HL-60/S4 treated with retinoic acid at 250 ng/mL for 4 days and 3 days (cell line): ENCODE measurements at regions not wholly inside any gene's neighbourhood (a gene's known extent, or its start where the extent isn't known, plus 50 kb on each side); places are given as distances from the start of the nearest gene placed in this dataset.

Source experiments
- in situ Hi-C: fragments of 300-500 bp; cut with MboI; formaldehyde crosslinking; loops from 2 replicates; pipeline ENCODE4 v1.7.0; 2022; ENCODE audit warnings: low sequenced_read_pairs

DNA sequence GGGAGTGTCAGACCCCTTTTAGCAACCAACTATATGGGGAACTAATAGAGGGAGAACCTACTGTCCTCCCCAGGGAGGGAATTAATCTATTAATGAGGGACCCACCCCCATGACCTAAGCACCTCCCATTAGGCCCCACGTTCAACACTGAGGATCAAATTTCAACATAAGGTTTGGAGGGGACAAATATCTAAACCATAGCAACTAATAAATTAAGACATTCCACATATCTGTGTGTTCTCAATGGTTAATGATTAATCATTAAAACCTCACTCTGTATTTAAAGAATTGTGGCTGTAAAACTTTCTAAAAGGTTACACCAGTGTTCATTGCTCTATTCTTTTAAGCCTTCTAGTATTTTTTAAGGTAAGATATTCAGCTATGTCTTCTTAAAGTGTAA is 500.4 kb upstream of the SULF2 start:
- in situ Hi-C loops, result no loop called here

- in situ Hi-C loops, result no loop called here
Measured at GRCh38 chr20:48284837-48285236, 499.6 kb upstream of the SULF2 start.

DNA sequence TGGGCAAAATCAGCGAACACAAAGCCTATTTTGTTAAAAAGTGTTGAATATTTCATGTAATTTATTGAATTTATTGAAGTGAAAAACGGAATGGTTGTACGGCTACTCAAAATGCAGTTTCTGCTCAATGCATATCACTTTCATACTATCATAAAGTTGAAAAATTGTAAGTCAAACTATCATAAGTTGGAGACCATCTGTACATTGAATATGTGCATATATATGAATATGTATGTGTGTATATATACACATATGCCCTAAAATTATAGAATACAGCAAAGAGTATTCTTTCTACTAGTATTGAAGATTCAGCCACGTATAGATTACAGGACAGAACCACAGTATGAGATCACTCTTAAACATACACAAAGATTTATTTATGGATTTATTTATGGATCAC is 499.0 kb upstream of the SULF2 start:
- in situ Hi-C loops, result no loop called here

DNA sequence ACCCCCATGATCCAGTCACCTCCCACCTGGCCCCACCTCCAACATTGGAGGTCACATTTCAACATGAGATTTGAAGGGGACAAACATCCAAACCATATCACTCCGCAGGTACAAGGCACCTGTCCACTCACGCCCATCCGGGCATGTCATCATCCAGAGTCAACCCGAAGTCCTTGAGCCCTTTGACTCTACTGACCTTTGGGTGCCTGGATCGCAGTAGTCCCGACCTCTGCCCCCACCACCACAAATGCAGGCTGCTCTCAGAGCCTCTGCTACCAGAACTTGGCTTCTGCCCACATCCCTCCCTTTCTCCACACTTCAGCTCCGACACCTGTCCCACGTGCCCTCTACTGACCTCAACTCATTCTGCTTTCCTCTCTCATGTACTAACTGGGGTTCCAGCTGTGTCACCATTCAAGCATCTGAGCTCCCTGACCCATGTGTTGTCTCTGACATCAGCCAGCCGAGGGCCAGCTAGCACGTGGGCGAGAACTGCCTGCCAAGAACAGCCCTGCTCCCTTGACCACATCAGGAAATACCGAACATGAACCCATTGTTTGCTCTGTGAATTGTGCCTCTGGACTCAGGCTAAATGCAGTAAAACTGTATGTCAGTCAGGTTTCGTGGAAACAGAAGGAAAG is 498.3 kb upstream of the SULF2 start:
- in situ Hi-C loops, result no loop called here

- in situ Hi-C loops, result no loop called here
Measured at GRCh38 chr20:48282591-48283228, 497.4 kb upstream of the SULF2 start.

DNA sequence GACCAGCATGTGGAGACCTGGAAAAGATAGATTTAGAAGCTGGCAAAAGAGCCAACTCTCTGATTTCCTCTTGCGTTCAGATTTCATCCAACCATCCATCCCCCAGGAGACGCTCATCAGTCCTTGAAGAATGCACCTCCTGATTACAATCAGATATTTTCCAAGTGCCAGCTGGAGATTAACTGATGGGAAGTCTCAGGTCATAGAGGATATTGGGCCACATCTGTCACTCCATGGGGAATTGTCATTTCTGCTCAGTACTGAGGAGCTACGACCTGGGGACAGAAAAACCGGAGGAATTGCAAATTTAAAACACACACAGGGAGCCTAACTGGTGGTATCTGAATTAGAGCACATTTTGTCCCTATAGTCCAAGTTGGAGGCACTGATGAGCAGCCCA is 496.2 kb upstream of the SULF2 start:
- in situ Hi-C loops, result no loop called here

DNA sequence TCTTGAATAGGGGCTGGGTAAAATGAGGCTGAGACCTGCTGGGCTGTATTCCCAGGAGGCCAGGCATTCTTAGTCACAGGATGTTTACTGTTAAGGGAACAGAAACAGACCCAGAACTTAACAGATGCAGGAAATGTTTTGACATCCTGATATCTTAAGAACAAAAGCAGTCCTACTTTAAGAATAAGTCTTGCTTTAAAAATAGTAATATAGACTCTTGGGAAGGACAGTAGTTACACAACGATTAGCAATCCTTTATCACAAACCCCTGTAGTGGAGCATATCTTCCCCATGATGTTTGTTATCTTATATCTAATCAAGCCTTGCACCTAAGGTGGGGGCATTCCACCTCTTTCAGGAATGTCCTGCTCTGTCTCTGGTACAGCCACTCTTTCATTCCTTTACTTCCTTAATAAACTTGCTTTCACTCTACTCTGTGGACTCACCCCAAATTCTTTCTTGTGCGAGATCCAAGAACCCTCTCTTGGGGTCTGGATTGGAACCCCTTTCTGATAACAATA is 493.7 kb upstream of the SULF2 start:
- in situ Hi-C loops, result no loop called here

GRCh38 chr20:48277266-48277665 is 492.0 kb upstream of the SULF2 start:
- in situ Hi-C loops, result no loop called here

DNA sequence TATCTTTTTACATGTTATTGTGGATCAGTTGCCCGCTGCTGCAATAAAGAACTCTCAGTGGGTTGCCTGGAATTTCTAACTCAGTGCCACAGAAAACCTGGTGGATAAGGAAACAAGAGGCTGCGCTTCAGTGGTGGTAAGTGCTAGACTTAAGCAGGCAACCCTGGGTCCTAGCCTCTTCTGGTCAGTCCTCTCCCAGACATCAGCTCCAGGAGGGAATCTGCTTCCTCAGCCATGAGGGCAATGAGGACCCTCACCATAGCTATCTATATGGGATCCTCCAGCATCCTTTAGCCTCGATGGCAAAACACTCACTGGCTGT is 490.7 kb upstream of the SULF2 start:
- in situ Hi-C loops, result no loop called here

GRCh38 chr20:48275286-48276020 is 490.2 kb upstream of the SULF2 start:
- in situ Hi-C loops, result no loop called here

- in situ Hi-C loops, result no loop called here
Measured at GRCh38 chr20:48273843-48274242, 488.6 kb upstream of the SULF2 start.

GRCh38 chr20:48270885-48271284 is 485.6 kb upstream of the SULF2 start:
- in situ Hi-C loops, result no loop called here

- in situ Hi-C loops, result no loop called here
Measured at GRCh38 chr20:48267860-48268633, 482.8 kb upstream of the SULF2 start.

- in situ Hi-C loops, result no loop called here
Measured at GRCh38 chr20:48266571-48266970, 481.3 kb upstream of the SULF2 start.

DNA sequence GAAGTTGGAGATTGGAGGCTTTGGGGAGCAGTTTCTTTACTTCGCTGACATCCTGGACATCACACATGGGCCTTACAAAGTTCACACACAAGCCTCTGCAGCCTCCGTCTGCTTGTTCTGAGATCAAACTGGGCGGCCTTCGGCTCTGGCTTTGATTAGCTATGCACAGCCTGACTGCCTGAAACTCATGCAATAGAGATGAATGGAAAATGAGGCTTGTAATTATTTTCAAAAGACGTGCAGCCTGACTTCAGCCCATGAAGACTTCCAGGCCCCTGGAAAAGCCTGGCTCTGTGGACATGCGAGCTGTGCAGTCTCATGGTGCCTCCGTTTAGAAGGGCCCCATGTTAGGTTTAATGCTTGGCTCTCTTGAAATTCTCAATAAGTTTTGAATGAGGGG is 480.5 kb upstream of the SULF2 start:
- in situ Hi-C loops, result no loop called here

GRCh38 chr20:48262955-48263354 is 477.7 kb upstream of the SULF2 start:
- in situ Hi-C loops, result no loop called here

- in situ Hi-C loops, result no loop called here
Measured at GRCh38 chr20:48262466-48262865, 477.2 kb upstream of the SULF2 start.

GRCh38 chr20:48261398-48261910 is 476.2 kb upstream of the SULF2 start:
- in situ Hi-C loops, result no loop called here

- in situ Hi-C loops, result no loop called here
Measured at GRCh38 chr20:48260129-48260756, 475.0 kb upstream of the SULF2 start.

DNA sequence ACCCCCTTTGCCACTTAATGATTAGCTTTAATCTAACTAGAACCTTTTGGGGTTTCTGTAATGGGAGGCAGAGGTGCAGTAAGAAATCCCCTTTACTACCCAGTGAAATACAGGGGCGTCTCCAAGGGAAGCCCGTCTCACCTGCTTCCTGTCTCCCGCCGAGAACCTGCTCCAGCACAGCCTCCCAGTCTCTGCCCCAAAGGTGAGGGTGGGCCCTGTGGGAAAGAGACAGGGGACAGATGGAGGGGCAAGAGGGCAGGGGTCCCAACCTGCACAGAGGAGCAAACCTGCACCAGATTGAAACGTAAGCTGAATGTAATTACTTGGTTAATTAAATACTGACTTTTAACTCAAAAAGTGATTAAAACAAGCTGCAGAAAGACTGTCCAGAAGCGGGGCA is 474.2 kb upstream of the SULF2 start:
- in situ Hi-C loops, result no loop called here

- in situ Hi-C loops, result no loop called here
Measured at GRCh38 chr20:48257833-48258232, 472.6 kb upstream of the SULF2 start.
